Neural progenitor cell (in vitro differentiated cells): ENCODE measurements at regions not wholly inside any gene's neighbourhood (a gene's known extent, or its start where the extent isn't known, plus 50 kb on each side); places are given as distances from the start of the nearest gene placed in this dataset.
"Not testable (repeated sequence)": the region's sequence is repeated elsewhere in the genome, so short reads cannot be mapped to it uniquely, and the experiment has no call there.

ENCODE experiments used
- DNase-seq: peaks from one replicate; pipeline ENCODE4 v3.0.0-alpha.2; 2016; ENCODE audit warnings: low spot score
- H2AFZ ChIP-seq: fragments of 200-600 bp; sonication (generic); replicated peaks from 2 replicates; pipeline ENCODE4 v1.6.1; 2016; ENCODE audit warnings: antibody characterized with exemption
- H3F3A ChIP-seq: fragments of 200-600 bp; sonication (generic); 2 replicates; pipeline ENCODE4 v1.6.1; 2016; ENCODE audit warnings: antibody characterized with exemption, low read depth
- H3K27ac ChIP-seq: fragments of 200-600 bp; sonication (generic); 2 replicates; pipeline ENCODE4 v1.5.1; 2016; ENCODE audit warnings: mild to moderate bottlenecking
- H3K27me3 ChIP-seq: fragments of 200-600 bp; sonication (generic); 2 replicates; pipeline ENCODE4 v1.6.1; 2016; ENCODE audit warnings: mild to moderate bottlenecking, moderate library complexity
- H3K36me3 ChIP-seq: fragments of 200-600 bp; sonication (generic); 2 replicates; pipeline ENCODE4 v1.5.1; 2016
- H3K4me1 ChIP-seq: fragments of 200-600 bp; sonication (generic); 2 replicates; pipeline ENCODE4 v1.6.1; 2016; ENCODE audit warnings: mixed run types
- H3K4me2 ChIP-seq: fragments of 200-600 bp; sonication (generic); 2 replicates; pipeline ENCODE4 v1.6.1; 2016
- H3K4me3 ChIP-seq: fragments of 200-600 bp; sonication (generic); 2 replicates; pipeline ENCODE4 v1.5.1; 2016
- H3K79me2 ChIP-seq: fragments of 200-600 bp; sonication (generic); 2 replicates; pipeline ENCODE4 v1.6.1; 2016; ENCODE audit warnings: low read depth
- H3K9ac ChIP-seq: fragments of 200-600 bp; sonication (generic); 2 replicates; pipeline ENCODE4 v1.6.1; 2016
- H3K9me3 ChIP-seq: fragments of 200-600 bp; sonication (generic); 2 replicates; pipeline ENCODE4 v1.5.1; 2016; ENCODE audit warnings: low read depth
- H4K20me1 ChIP-seq: fragments of 200-600 bp; sonication (generic); 2 replicates; pipeline ENCODE4 v1.6.1; 2016; ENCODE audit warnings: low read depth
- H3K27ac Mint-ChIP-seq: 3 replicates; pipeline ENCODE4 v1.8.0; 2021; ENCODE audit warnings: mixed read lengths
- H3K27me3 Mint-ChIP-seq: 2 replicates; pipeline ENCODE4 v1.8.0; 2022; ENCODE audit warnings: low read depth, mild to moderate bottlenecking, inconsistent platforms, moderate library complexity, mixed read lengths; ENCODE audit not compliant: insufficient read depth
- H3K36me3 Mint-ChIP-seq: 3 replicates; pipeline ENCODE4 v1.8.0; 2021; ENCODE audit warnings: mixed read lengths
- H3K4me1 Mint-ChIP-seq: 3 replicates; pipeline ENCODE4 v1.8.0; 2021; ENCODE audit warnings: mixed read lengths
- H3K4me3 Mint-ChIP-seq: 3 replicates; pipeline ENCODE4 v1.8.0; 2021; ENCODE audit warnings: mild to moderate bottlenecking, moderate library complexity, mixed read lengths
- H3K9me3 Mint-ChIP-seq: 3 replicates; pipeline ENCODE4 v1.8.0; 2020; ENCODE audit warnings: mixed read lengths
- CTCF ChIP-seq: fragments of 200-600 bp; sonication (generic); IDR thresholded peaks from 2 replicates; pipeline ENCODE4 v1.5.1; 2017; ENCODE audit warnings: antibody characterized with exemption, mild to moderate bottlenecking

DNA sequence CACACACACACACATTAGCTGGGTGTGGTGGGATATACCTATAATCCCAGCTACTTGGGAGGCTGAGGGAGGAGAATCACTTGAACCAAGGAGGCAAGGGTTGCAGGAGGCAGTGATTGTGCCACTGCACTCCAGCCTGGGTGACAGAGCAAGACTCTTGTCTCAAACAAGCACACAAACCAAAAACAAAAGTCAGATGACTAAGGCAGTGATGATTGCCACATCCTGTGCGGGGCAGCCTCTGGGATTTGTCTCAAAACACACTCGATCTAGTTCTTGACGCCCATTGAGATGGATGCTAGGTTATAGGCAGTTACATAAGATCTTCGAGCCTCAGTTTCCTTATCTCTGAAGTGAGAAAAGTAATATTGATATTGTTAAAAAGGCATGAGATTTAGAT lies 57.8 kb upstream of the NBPF8 start:
- H3K27ac Mint-ChIP-seq, H3K4me3 Mint-ChIP-seq, H3K27ac ChIP-seq: not testable (repeated sequence)

DNA sequence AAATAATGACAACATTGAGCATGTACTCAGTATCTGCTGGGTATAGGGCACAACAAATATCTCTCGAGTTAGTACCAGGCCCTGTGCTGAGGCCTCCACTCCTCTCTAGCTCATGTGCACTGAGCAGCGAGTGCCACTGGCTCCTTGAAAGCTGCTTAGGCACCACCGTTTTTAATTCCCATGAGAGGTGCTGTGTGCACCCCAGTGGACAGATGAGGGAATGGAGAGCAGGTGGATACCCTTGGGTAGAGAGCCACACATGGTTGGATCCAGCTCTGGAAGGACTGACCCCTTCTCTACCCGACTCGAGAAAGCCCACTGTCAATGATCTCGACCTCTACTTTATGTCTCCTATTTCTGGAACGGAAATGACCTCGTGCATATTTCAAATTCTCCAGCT lies 58.7 kb upstream of the NBPF8 start:
- not testable (repeated sequence) for H3K27ac ChIP-seq, H3F3A ChIP-seq, H4K20me1 ChIP-seq, H3K9me3 Mint-ChIP-seq, H3K27me3 Mint-ChIP-seq, H3K4me1 ChIP-seq, H3K4me3 ChIP-seq, H3K27ac Mint-ChIP-seq, H3K36me3 ChIP-seq, H3K9ac ChIP-seq, H3K4me2 ChIP-seq, H3K9me3 ChIP-seq, H3K4me3 Mint-ChIP-seq, H2AFZ ChIP-seq, H3K27me3 ChIP-seq, H3K4me1 Mint-ChIP-seq, H3K79me2 ChIP-seq, H3K36me3 Mint-ChIP-seq
- peak; percentile 13 for DNase-seq
- TF ChIP-seq CTCF, result peak; percentile 26

More for the DNA sequence above, 57.8 kb upstream of the NBPF8 start:
- H3K4me1 Mint-ChIP-seq, H3K9ac ChIP-seq, H3F3A ChIP-seq, H3K27me3 ChIP-seq, H3K4me1 ChIP-seq, DNase-seq, H3K79me2 ChIP-seq, H3K9me3 Mint-ChIP-seq, H3K27me3 Mint-ChIP-seq, H3K36me3 Mint-ChIP-seq, H3K36me3 ChIP-seq, H3K9me3 ChIP-seq, H2AFZ ChIP-seq, H4K20me1 ChIP-seq, H3K4me2 ChIP-seq, H3K4me3 ChIP-seq: not testable (repeated sequence)

DNA sequence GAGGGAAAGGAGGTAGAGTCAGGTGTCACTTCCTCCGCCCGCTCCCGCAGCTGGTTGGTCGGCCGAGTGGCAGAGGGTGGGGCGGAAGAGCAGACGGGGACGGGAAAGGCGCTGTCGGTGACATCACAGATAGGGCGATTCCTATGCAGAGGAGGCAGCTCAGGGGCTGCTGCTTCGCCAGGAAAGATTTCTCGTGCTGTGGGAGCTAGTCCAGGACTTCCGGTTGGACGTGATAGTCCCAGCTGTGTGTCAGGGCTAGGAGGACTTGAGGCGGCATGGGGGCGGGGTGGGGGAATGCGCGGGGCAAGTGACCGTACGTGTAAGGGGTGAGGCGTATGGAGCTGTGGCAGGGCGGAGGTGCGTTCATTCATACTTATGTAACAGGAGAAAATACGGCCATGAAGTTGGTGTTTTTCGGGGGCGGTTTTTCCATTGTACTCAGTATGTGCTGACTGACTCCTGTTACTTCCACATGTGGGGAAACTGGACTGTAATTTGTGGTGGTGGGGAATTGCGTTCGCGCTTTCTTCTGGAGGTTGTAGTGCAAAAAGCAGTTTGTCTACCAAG lies 60.1 kb upstream of the NBPF8 start:
- peak overlapping the region; percentile 83 for H3K27ac Mint-ChIP-seq
- peak overlapping the region; percentile 74 for H3K27ac ChIP-seq

GRCh38 chr1:120342231-120343073 lies 72.4 kb upstream of the NBPF8 start:
- Histone ChIP-seq H3K4me3 (peak overlapping the region; percentile 41), H3K4me2 (peak overlapping the region; percentile 67)
- H3K27ac Mint-ChIP-seq, H3K27me3 ChIP-seq, H3K4me1 ChIP-seq, H3K36me3 Mint-ChIP-seq, H3K27ac ChIP-seq, H3K4me1 Mint-ChIP-seq, DNase-seq, H3K36me3 ChIP-seq, H4K20me1 ChIP-seq, H3F3A ChIP-seq, H3K9me3 Mint-ChIP-seq, H3K9me3 ChIP-seq, H3K9ac ChIP-seq, H3K79me2 ChIP-seq, H3K27me3 Mint-ChIP-seq, H2AFZ ChIP-seq: not testable (repeated sequence)
- H3K4me3 Mint-ChIP-seq, result peak overlapping the region; percentile 77

More for the DNA sequence above, 60.1 kb upstream of the NBPF8 start:
- DNase-seq, result peak; percentile 58
- peak overlapping the region; percentile 76 for H3K4me3 Mint-ChIP-seq
- H2AFZ ChIP-seq, H3F3A ChIP-seq, H4K20me1 ChIP-seq, H3K79me2 ChIP-seq, H3K4me1 ChIP-seq, H3K9ac ChIP-seq, H3K4me1 Mint-ChIP-seq, H3K9me3 Mint-ChIP-seq, H3K36me3 ChIP-seq, H3K9me3 ChIP-seq, H3K27me3 Mint-ChIP-seq, H3K27me3 ChIP-seq, H3K36me3 Mint-ChIP-seq: not testable (repeated sequence)
- peak overlapping the region; percentile 49 for H3K4me2 ChIP-seq
- peak overlapping the region; percentile 38 for H3K4me3 ChIP-seq

DNA sequence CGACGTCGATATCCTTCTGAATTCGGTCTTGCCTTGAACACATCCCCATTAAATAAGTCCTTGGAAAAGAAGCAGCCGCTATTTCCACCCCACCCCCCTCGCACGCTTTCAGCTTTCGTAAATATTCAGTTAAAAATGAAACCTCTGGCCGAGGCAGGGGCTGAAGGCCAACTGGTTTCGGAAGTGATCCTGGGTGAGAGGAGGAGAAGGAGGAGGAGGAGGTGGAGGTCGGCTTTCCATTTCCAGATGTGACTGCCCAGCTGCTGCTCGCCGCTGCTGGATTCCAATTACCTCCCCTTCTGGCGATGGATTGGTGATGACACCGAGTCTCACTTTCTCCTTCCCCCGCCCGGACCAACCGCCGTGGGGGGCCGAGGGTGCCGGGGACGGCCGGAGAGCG lies 73.1 kb upstream of the NBPF8 start:
- not testable (repeated sequence) for H3F3A ChIP-seq, H3K36me3 Mint-ChIP-seq, H4K20me1 ChIP-seq, H3K9me3 Mint-ChIP-seq, H3K4me1 Mint-ChIP-seq, H3K79me2 ChIP-seq, H3K9me3 ChIP-seq, H3K27ac ChIP-seq, H3K27me3 Mint-ChIP-seq, H3K4me1 ChIP-seq, H3K27ac Mint-ChIP-seq, H3K9ac ChIP-seq, H3K36me3 ChIP-seq, H2AFZ ChIP-seq, H3K27me3 ChIP-seq
- Histone ChIP-seq H3K4me3 (peak overlapping the region; percentile 27), H3K4me2 (peak overlapping the region; percentile 42)
- H3K4me3 Mint-ChIP-seq, result peak overlapping the region; percentile 80
- DNase-seq, result peak; percentile 1

DNA sequence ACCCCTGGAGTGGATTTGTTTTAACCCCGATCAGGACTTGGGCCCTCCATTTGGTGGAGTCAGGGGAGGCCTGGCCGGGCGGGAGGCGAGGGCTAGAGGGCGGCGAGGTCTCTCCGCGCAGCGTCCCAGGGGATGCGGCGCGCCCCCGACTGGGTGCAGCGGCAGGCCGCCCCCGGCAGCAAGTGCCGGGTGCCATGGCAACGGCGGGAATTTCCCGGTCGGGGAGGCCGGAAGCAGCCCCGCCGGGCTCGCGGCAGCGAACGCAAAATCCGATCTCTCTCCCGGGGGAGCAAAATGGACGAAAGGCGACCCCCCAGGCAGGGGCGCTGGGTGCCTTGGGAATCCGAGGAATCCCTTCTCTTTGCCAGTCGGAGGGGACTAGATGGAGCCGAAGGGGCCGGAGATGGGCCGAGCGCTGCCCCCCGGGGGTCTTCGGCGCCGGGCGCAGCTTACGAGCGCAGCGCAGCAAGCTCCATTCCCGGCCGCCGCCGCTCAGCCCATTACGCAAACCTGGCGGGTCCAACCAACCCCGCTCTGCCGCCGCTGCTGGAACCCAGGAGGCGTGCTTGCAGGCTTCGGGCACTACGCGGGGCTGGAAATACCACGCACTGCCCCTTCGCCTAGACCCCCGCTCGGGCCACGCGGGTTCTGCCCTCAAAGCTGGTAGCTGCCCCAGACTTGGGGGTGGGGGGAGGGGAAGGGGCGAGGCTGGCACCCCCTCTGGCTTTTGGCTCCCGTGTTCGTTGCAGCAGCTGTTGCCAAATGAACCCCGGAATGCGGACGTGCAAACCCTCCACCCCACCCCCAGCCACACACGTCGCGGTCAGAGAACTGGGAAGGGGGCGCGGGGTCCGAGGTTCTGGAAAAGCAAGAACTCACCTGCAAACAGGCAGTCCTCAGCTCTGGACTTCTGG lies 73.7 kb upstream of the NBPF8 start:
- not testable (repeated sequence) for H3K36me3 ChIP-seq, H3K4me1 ChIP-seq, H3F3A ChIP-seq, H4K20me1 ChIP-seq, H3K27me3 ChIP-seq, H3K9me3 ChIP-seq, H3K79me2 ChIP-seq, H3K9ac ChIP-seq, H3K4me1 Mint-ChIP-seq, H3K27ac ChIP-seq, DNase-seq, H3K9me3 Mint-ChIP-seq, H3K27me3 Mint-ChIP-seq, H3K27ac Mint-ChIP-seq, H3K36me3 Mint-ChIP-seq, H2AFZ ChIP-seq
- peak overlapping the region; percentile 49 for H3K4me3 ChIP-seq
- H3K4me2 ChIP-seq, result peak overlapping the region; percentile 54
- H3K4me3 Mint-ChIP-seq, result peak overlapping the region; percentile 80

DNA sequence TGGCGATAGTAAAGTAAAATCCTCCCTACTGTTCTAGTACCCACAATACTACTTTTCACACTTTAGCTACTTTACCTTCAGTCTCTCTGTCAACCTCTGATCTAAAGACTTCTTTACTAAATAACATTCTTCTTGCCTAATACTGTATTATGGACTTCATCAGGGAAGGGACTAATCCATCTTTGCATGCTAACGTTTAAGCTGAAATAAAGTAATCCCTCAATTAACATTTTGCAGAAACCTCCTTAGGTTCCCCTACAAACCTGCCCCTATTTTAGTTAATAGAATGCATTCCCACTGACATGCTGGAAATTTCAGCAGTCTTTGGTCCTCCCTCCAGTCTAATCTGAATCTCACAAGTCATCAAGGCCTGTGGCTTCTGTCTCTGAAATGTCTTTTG lies 99.1 kb upstream of the NBPF8 start:
- not testable (repeated sequence) for H3K4me1 Mint-ChIP-seq, H3K36me3 Mint-ChIP-seq, H3K4me1 ChIP-seq, H3K9ac ChIP-seq, DNase-seq, H2AFZ ChIP-seq, H3K27ac ChIP-seq, H3K4me3 ChIP-seq, H3K36me3 ChIP-seq, H3F3A ChIP-seq, H3K27me3 Mint-ChIP-seq, H3K4me2 ChIP-seq, H3K9me3 Mint-ChIP-seq, H3K27ac Mint-ChIP-seq, H4K20me1 ChIP-seq, H3K27me3 ChIP-seq, H3K79me2 ChIP-seq, H3K4me3 Mint-ChIP-seq, H3K9me3 ChIP-seq
